ENCODE measurements at regions not wholly inside any gene's neighbourhood (a gene's known extent, or its start where the extent isn't known, plus 50 kb on each side); places are given as distances from the start of the nearest gene placed in this dataset.

GRCh38 chr18:44539926-44540325 is 140.8 kb upstream of the SETBP1 start:
- Histone ChIP-seq H3K27me3 (no peaks in the 10 kb centered on the region), H3K27ac (no peak overlapping the region), H3K9me3 (no peaks in the 10 kb centered on the region), H3K4me3 (no peak overlapping the region), H3K4me1 (peaks cover 30% of the 10 kb centered on the region), H3K36me3 (no peaks in the 10 kb centered on the region)
- no peak for DNase-seq (ENCODE audit: low spot score in 2 of 2)
- no peak for TF ChIP-seq CTCF (IDR thresholded peaks at IDR 0.05)
- TF ChIP-seq EP300 (IDR thresholded peaks at IDR 0.05): no peak
- TF ChIP-seq POLR2AphosphoS5 (IDR thresholded peaks at IDR 0.05): no peak
- 59% methylated on average over 3 of the region's 3 CpGs for WGBS

GRCh38 chr18:44541159-44541558 is 139.5 kb upstream of the SETBP1 start:
- Histone ChIP-seq H3K27ac (no peak overlapping the region), H3K4me3 (no peak overlapping the region), H3K36me3 (no peaks in the 10 kb centered on the region), H3K4me1 (peaks cover 28% of the 10 kb centered on the region), H3K9me3 (no peaks in the 10 kb centered on the region), H3K27me3 (no peaks in the 10 kb centered on the region)
- WGBS: 40% methylated on average over 4 of the region's 4 CpGs
- DNase-seq (ENCODE audit: low spot score in 2 of 2): no peak
- TF ChIP-seq POLR2AphosphoS5 (IDR thresholded peaks at IDR 0.05): no peak
- no peak for TF ChIP-seq POLR2A (IDR thresholded peaks at IDR 0.05)
- no peak for TF ChIP-seq CTCF (IDR thresholded peaks at IDR 0.05)
- TF ChIP-seq EP300 (IDR thresholded peaks at IDR 0.05): no peak

- no peaks in the 10 kb centered on the region for H3K27me3 ChIP-seq
- no peak overlapping the region for H3K27ac ChIP-seq
- DNase-seq (ENCODE audit: low spot score in 2 of 2): no peak
- H3K4me1 ChIP-seq: peaks cover 22% of the 10 kb centered on the region
- no peaks in the 10 kb centered on the region for H3K9me3 ChIP-seq
- no peak overlapping the region for H3K4me3 ChIP-seq
- TF ChIP-seq POLR2AphosphoS5 (IDR thresholded peaks at IDR 0.05): no peak
- no peak for TF ChIP-seq EP300 (IDR thresholded peaks at IDR 0.05)
- no peak for TF ChIP-seq CTCF (IDR thresholded peaks at IDR 0.05)
- TF ChIP-seq POLR2A (IDR thresholded peaks at IDR 0.05): no peak
- WGBS: 0% methylated on average over 1 of the region's 1 CpG
- H3K36me3 ChIP-seq: no peaks in the 10 kb centered on the region
Measured at GRCh38 chr18:44541781-44542180, 138.9 kb upstream of the SETBP1 start.

- no peaks in the 10 kb centered on the region for H3K9me3 ChIP-seq
- H3K4me1 ChIP-seq: peaks cover 11% of the 10 kb centered on the region
- no peaks in the 10 kb centered on the region for H3K36me3 ChIP-seq
- WGBS: 98% methylated on average over 2 of the region's 2 CpGs
- TF ChIP-seq CTCF (IDR thresholded peaks at IDR 0.05): no peak
- no peak for TF ChIP-seq POLR2AphosphoS5 (IDR thresholded peaks at IDR 0.05)
- TF ChIP-seq POLR2A (IDR thresholded peaks at IDR 0.05): no peak
- DNase-seq (ENCODE audit: low spot score in 2 of 2): no peak
- H3K4me3 ChIP-seq: no peak overlapping the region
- H3K27me3 ChIP-seq: no peaks in the 10 kb centered on the region
- no peak overlapping the region for H3K27ac ChIP-seq
Measured at GRCh38 chr18:44543387-44543786, 137.3 kb upstream of the SETBP1 start.

GRCh38 chr18:44545359-44545985 is 135.2 kb upstream of the SETBP1 start:
- DNase-seq (ENCODE audit: low spot score in 2 of 2): no peak
- H3K9me3 ChIP-seq: no peaks in the 10 kb centered on the region
- no peaks in the 10 kb centered on the region for H3K27me3 ChIP-seq
- H3K4me1 ChIP-seq: peaks cover 11% of the 10 kb centered on the region
- 89% methylated on average over 2 of the region's 2 CpGs for WGBS
- H3K27ac ChIP-seq: no peak overlapping the region
- TF ChIP-seq EP300 (IDR thresholded peaks at IDR 0.05): no peak
- no peak for TF ChIP-seq CTCF (IDR thresholded peaks at IDR 0.05)
- TF ChIP-seq POLR2AphosphoS5 (IDR thresholded peaks at IDR 0.05): no peak
- TF ChIP-seq POLR2A (IDR thresholded peaks at IDR 0.05): no peak
- no peak overlapping the region for H3K4me3 ChIP-seq
- H3K36me3 ChIP-seq: no peaks in the 10 kb centered on the region

All from suprapubic skin (tissue), 4 donors.